GM19438 (cell line): ENCODE measurements at regions not wholly inside any gene's neighbourhood (a gene's known extent, or its start where the extent isn't known, plus 50 kb on each side); places are given as distances from the start of the nearest gene placed in this dataset.
A peak's percentile ranks its signal among the peaks of the same experiment; 100 is the strongest.

Experiments
- ATAC-seq: cut with Tn5 transposase; IDR thresholded peaks from one replicate; pipeline ENCODE4 v1.9.1; 2021; ENCODE audit warnings: low read depth; ENCODE audit not compliant: unreplicated experiment

DNA sequence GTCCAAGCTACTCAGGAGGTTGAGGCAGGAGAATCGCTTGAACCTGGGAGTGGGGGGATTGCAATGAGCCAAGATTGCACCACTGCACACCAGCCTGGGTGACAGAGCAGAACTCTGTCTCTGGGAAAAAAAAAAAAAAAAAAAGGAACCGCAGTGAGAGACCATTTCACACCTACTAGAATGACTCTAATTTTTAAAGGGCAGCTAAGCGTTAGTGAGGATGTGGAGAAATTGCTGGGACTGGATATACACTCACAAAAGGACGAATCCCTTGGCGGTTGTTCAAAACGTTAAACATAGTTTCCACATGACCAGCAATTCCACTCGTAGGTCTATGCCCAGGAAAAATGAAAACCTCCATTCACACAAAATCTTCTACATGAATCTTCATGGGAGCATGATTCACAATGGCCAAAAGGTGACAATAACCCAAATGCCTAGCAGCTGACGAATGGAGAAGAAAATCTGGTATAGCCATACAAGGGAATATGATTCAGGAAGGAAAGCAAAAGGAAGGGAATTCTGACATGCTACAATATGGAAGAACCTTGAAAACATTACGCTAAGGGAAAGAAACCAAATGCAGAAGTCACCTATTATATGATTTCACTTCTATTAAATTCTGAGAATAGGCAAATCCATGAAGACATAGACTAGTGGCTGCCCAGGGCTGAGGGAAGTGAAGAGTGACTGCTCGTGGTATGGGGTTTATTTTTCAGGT, 127.0 kb downstream of the CHSY1 start:
- ATAC-seq, result no peak

DNA sequence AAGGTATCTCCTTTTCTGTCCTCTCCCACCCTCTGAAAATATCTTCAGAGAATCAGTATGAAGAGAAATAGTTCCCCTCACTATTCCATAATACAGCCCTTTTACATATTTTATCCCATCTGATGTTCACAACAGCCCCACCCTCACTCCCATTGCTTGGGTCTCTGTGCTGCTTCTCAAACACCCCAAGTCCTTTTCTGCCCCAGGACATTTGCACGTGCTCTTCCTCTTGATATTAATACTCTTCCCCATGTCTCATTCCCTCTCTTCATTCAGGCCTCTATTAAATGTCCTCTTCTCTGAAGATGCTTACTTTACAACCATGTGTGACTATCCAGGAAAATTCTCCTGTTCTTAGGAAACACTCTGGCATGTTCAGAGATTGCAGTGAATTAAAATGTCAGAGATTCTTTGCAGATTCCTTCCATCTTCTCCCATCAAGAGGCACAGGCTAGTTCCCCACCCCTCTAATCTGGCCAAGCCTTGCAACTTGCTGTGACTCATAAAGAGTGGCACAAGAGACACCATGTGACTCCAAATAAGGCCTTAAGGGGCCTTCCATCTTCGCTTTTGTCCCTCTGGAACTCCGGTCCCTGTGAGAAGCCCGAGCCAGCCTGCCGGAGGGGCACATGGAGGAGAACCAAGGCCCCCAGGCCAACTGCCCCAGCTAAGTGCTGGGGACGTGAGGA, 128.5 kb downstream of the CHSY1 start:
- ATAC-seq, result no peak

DNA sequence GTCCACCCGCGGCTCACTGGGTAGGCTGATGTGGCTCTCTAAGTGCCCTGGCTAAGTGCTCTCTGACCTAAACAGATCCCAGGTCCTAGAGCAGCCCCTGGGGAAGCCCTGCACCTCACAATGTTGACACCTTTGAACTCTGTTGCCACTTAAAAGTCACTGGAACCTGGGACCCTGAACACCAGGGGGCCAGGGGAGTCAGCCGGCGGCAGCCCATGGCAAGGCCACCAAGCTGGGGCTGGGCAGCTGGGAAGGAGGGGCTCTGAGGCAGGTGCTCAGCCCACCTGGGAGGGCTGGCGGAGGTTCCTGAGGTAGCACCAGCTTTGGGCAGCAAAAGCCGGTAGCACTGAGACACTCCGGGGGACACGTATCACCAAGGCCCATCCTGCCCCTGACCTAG, 129.0 kb downstream of the CHSY1 start:
- ATAC-seq, result no peak

DNA sequence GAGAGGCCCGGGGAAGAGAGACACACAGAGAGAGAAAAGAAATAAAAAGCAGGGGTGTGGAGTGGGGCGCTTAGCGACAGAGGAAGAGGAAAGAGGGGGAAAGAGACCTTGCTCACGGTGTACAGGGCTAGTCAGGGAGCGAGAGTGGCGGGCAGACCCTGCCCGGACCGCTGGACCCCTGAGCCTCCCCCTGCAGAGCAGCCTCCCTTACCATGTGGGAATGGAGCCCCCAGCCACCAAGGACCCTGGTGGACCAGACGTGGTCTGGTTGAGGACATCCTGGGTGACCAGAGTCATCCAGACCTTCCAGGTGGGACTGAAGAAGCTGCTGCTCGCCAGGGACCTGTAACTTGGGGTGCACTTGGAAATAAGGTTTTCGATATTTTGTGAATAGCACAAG, 129.6 kb downstream of the CHSY1 start:
- no peak for ATAC-seq

DNA sequence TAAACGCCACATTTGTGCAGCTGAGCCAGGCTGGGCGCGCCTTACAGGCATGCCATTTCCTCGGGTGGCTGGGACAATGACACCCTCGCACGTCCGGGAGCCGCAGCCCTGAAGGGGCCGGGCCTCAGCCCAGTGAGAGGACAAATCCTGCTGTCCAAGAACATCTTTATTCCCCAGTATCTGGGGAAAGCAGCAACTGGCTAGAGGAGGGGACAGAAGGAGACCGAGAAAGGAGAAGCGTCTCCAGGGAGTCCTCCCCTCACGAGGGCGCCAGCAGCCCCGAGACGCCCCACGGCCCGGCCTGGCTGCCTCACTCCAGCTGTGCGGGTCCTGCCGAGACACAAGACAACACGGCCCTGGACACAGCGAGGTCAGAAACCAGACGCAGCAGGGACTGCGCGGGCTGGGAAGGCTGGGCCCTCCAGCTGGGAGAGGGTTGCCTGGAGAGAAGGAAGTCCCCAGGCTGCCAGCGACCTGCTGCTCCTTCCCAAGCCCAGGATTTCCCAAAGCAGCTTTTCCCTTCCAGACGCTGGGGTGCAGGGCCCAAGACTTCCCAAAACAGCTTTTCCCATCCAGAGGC, 130.2 kb downstream of the CHSY1 start:
- peak; percentile 77 for ATAC-seq

DNA sequence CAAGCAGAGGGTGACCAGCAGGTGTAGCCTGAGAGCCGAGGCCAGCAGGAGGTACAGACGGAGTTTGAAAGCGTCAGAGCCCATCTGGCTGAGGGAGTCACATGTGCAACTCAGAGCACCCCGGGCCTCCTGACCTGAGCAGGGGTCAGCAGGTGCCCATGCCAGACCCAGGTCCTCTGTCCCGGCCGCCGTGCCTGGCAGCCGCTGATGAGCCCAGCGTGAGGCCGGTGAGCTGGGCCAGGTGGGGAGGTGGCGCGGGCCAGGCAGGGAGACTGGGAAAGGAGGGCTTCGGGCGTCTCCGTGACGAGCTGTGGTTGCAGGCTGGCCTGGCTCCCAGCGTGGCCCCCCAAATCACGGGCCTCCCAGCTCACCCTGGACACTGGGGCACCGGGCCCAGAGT, 130.9 kb downstream of the CHSY1 start:
- ATAC-seq, result no peak

DNA sequence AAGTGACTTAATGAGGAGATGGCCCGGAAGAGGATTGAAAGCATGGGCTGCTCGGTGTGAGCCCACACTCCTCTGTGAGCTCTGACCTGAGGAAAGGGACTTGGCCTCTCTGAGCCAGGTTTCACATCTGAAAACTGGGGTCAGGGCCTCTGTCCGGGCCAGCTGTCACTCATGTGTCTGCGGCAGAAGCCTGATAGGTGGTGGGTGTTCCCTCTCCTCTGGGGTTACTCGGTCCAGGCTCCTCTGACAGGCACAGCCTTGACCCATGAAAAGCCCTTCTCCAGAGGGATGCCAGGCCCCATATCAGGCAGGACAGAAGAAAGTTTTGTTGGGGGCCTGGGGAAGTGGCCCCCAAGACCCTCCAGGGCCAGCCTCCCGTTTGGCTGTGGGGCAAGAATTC, 131.4 kb downstream of the CHSY1 start:
- ATAC-seq, result no peak
